ENCODE measurements at regions not wholly inside any gene's neighbourhood (a gene's known extent, or its start where the extent isn't known, plus 50 kb on each side); places are given as distances from the start of the nearest gene placed in this dataset.

DNA sequence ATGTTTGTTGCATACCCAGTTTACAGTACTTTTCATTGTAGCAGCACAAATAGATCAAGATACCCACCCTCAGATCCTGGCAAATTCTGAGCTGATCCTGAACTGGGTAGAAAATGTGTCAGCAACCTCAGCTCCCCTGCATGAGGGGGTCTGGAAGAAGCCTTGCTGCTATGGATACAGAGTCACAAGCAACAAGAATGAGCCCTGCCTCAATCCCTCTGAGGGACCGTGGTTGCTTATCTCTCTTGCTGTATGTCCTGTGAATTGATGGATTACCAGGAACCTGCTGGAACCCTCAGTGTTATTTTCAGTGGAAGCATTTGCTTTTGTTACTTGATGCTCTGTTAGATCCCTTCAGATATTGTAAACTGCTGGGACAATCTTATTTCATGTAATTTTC is 331.0 kb downstream of the STIM2 start:
- TF ChIP-seq EZH2phosphoT487 (IDR thresholded peaks at IDR 0.05; ENCODE audit: insufficient read depth, low read depth) (no peak), EZH2 (IDR thresholded peaks at IDR 0.05; ENCODE audit: insufficient read depth, poor library complexity, severe bottlenecking) (no peak)
